HPDE6-E6E7 (cell line): ENCODE measurements at regions not wholly inside any gene's neighbourhood (a gene's known extent, or its start where the extent isn't known, plus 50 kb on each side); places are given as distances from the start of the nearest gene placed in this dataset.
"Not testable (repeated sequence)": the region's sequence is repeated elsewhere in the genome, so short reads cannot be mapped to it uniquely, and the experiment has no call there.

ENCODE experiments used
- DNase-seq: peaks from one replicate; pipeline ENCODE4 v3.0.0; 2011; ENCODE audit warnings: missing footprints; ENCODE audit errors: extremely low spot score

- DNase-seq = no peak
Measured at GRCh38 chr7:32648408-32649156, 153.3 kb downstream of the AVL9 start.

DNA sequence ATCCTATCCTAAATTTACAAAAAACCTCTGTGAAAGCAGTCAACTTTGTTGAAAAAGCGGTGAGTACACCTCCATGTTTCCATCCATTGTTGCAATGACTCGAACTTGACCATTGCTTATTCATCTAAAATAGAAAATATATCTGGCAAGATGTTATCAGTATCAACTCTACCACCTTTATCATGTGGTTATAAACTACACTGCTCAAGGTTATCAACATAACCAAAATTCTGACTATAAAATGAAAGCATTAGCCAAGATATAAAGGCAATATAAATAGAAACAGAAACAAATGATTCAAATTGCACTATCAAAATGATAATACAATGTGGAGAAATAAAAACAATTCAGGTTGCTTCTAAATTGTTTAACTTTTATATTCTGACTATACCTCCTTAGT lies 150.0 kb downstream of the AVL9 start:
- DNase-seq = not testable (repeated sequence)

GRCh38 chr7:32643194-32643593 lies 147.9 kb downstream of the AVL9 start:
- no peak for DNase-seq

- no peak for DNase-seq
Measured at GRCh38 chr7:32639122-32639521, 143.8 kb downstream of the AVL9 start.

- not testable (repeated sequence) for DNase-seq
Measured at GRCh38 chr7:32638479-32639121, 143.3 kb downstream of the AVL9 start.
